ENCODE measurements at regions not wholly inside any gene's neighbourhood (a gene's known extent, or its start where the extent isn't known, plus 50 kb on each side); places are given as distances from the start of the nearest gene placed in this dataset.
"Not testable (repeated sequence)": the region's sequence is repeated elsewhere in the genome, so short reads cannot be mapped to it uniquely, and the experiment has no call there.

DNA sequence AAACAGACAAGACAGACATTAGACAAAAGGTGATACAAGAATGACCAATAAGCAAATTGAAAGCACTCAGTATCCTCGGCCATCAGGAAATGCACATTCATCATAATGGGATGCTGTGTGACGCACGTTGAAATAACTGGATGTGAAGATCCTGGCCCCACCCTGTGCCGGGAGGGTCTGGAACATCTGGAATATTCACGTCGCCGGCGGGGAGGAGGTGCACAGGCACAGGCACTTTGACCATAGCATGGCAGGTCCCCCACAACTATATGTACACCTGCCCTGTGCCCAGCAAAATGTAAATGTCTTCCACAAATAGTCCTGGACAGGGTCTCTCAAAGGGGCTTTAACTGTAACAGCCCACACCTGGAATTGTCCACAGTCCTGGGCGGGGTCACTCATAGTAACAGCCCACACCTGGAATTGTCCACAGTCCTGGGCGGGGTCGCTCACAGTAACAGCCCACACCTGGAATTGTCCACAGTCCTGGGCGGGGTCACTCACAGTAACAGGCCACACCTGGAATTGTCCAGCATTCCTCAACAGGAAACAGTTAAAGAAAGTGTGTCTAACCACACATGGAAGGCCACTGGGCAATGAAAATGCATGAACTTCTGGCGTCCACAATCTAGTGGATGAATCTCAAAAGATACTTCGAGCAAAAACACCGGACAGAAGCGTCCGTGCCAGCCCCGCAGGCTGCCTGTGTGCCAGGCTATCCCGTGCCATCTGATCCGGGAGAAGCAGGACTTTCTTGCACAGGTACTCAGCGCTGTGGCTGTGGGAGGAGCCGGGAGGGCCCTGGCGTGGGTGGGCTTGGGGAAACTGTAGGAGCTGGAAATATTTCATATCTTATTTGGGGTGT lies 113.4 kb downstream of the RTP5 start:
- DNase-seq (ENCODE audit: low read depth), result no peak

DNA sequence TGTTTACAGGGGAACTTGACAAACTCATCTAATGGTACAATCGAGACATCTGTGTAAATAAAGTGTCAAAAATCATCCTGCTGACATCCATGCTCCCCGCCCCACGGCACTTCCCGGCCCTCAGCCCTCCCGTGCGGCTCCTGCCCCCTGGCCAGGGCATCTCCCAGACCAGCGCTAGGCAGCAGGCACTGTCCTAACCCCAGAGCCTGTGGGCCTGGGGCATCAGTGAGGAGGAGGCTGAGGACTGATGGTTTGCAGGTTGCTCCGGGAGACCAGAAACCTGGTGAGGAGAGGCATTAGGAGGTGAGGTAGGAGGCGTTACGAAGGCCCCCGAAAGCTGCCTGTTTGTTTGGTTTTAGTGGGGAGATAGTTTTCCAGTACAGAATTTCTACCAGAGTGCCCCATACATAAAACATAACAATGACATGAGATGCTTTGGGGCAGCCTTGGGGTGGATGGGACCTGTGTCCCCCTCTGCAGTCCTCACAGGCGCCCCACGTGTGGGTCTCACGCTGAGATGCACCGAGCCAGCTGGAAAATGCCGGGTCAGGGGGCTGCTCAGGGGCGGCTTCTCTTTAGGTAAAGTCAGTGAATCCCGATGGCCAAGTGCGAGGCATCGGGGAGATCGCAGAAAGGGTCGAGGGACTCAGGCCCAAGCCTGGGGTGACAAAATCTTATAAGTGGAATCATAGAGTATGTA lies 114.2 kb downstream of the RTP5 start:
- DNase-seq (ENCODE audit: low read depth), result no peak

DNA sequence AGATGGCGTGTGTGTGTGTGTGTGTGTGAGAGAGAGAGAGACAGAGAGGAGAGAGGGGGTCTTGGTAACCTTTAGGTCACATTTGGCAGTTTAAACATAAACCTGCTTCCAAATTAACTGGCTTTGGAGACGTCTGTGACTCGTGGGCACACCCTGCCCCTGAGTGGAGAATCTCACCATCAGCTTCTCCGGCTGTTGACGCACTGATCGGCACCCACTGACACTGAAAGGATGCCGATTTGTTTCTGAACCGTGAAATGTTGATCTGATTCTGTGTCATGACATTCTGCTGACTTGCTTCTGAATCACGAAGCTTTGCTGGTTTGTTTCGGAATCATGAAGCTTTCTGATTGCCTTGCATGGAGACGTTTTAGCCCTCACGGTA lies 114.7 kb downstream of the RTP5 start:
- no peak for DNase-seq (ENCODE audit: low read depth)

DNA sequence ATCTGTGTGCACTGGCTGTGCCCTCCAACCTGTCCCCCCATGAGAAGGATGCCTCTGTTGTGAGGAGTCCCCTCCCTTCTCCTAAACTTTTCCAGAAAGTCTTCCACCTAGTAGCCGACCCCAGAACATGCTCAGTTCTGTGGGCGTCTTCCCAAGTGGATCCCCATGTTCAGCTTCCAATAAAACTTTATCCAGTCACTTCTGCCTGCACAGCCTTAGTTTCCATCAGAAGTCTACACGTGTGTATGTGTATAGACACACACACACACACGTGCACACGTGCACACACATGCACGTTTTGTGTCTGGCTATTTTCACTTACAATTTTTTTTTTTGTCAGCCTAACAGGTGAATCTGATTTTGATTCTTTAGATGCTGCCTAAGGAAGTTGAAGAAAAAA lies 115.1 kb downstream of the RTP5 start:
- no peak for DNase-seq (ENCODE audit: low read depth)

DNA sequence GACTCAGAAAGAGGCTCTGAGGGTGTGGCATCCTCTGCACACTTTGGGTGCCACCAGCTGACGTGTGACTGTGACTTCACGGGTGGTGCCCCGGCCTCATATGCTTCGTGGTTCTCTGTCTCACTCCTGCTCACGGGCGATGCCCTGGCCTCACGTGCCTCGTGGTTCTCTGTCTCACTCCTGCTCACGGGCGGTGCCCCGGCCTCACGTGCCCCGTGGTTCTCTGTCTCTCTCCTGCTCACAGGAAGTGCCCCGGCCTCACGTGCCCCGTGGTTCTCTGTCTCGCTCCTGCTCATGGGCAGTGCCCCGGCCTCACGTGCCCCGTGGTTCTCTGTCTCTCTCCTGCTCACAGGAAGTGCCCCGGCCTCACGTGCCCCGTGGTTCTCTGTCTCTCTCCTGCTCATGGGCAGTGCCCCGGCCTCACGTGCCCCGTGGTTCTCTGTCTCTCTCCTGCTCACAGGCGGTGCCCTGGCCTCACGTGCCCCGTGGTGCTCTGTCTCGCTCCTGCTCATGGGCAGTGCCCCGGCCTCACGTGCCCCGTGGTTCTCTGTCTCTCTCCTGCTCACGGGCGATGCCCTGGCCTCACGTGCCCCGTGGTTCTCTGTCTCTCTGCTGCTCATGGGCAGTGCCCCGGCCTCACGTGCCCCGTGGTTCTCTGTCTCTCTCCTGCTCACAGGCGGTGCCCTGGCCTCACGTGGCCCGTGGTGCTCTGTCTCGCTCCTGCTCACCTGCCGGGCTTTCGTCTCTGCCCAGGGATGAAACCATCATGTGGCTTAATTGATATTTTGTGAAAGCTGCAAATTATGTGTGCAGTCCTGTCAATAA lies 115.8 kb downstream of the RTP5 start:
- DNase-seq (ENCODE audit: low read depth), result not testable (repeated sequence)

DNA sequence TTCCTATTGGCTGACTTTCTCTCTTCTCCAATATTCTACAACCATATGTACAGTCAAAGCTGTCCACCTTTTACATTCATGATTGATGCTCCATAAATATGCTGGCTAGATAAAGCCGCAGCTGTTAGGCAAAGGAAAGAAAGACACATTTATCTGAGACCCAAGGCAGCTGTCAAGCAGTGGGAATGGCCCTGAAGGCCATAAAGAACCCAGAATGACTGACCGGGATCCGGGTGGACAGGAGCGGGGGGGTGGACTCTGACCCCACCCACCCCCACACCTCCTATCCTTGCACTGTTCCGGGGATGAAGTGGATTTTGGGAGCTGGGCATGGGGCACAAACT lies 116.4 kb downstream of the RTP5 start:
- no peak for DNase-seq (ENCODE audit: low read depth)

DNA sequence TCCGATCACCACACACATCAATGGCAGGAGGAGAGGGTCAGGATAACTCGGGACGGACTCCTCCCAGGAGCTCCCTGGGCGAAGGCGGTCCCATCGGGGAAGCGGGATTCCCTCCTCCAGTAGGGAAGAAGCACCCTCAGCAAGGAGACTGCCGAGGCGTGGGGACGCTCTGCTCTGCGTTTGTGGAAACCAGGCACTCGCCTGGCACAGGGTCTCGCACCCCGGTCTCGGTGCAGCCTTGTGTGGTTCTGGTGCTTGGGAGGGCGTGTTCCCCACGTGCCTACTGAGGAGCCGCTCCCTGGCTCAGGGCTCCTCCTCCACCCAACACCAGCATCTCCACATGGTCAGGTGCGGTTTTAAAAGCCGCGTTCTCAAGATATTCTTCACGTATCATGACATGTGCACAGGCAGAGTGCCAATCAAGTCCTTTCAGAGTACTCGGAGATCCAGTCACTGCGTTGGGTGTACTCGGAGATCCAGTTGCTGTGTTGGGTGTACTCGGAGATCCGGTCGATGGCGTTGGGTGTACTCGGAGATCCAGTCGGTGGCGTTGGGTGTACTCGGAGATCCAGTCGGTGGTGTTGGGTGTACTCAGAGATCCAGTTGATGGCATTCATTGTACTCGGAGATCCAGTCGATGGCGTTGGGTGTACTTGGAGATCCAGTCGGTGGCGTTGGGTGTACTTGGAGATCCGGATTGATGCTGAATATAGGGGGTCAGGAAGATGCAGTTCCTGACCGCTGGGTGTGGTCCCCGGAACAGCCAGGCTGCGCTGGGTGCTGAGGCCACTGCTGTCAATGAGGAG lies 117.5 kb downstream of the RTP5 start:
- no peak for DNase-seq (ENCODE audit: low read depth)

DNA sequence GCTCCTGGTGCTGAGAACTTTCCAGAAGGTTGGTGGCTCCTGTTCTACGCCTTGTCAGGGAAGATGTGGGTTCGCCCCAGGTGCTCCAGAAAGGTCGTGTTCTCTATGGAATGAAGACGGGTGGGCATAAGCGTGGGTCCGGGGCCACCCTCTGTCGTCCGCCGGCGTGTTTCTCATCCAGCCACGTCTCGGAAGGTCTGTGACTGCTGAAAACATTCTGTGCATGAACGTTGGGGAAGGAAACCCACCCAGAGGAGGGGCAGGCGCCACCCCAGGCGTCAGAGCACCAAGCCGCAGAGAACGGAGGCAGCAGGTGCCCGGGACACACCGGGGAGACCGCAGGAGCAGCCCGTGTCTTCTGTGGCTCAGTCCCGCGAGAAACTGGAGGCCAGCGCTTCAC lies 118.2 kb downstream of the RTP5 start:
- no peak for DNase-seq (ENCODE audit: low read depth)

DNA sequence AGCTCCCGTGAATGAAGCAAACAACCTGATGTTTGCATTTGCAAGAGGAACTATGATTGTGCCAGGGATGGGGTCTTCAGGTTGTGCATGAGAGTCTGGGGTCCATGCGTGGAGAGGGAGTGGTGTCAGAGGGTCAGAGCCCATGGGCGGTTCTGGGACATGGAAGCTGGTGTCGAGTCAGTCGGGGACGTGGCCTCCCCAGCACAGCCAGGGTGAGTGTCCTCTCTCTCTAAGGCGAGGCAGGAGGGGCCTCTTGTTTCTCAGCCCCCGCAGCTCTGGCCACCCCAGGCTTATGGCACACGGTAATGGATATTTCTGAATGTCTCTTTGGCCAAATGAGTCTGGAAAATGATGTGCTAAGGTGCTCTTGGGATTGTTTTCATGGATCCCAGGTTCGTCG lies 118.6 kb downstream of the RTP5 start:
- no peak for DNase-seq (ENCODE audit: low read depth)

DNA sequence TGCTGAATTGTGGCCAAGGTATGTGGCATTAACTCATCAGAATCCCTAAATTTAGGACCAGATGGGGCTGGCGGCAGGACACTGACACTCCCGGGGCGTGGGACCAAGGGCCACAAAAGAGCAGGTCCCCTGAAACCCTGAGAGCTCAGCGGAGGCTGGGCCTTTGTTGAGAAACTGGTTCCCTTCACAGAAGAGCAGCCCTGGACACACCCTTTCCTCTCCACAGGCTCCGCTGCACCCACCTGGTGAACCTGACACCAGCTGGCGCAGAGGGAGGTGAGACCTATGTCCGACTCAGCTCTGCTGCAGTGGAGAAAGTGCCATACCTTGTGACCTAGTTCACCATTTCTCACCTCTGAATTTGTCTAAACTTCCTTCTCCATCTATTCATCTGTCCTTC lies 119.5 kb downstream of the RTP5 start:
- no peak for DNase-seq (ENCODE audit: low read depth)

DNA sequence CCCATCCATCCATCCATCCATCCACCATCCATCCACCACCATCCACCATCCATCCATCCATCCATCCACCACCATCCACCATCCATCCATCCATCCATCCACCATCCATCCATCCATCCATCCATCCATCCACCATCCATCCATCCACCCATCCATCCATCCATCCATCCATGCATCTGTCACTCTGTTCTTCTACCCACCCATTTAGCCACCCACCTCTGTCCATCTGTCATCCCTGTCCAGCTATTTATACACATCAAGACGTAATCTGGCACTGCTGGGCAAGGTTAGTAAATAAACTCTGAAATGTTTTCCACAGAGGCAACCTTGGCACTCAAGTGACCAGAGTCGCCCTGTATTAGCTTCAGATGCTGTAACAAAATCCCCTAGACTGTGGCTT lies 120.9 kb downstream of the RTP5 start:
- DNase-seq (ENCODE audit: low read depth), result no peak

DNA sequence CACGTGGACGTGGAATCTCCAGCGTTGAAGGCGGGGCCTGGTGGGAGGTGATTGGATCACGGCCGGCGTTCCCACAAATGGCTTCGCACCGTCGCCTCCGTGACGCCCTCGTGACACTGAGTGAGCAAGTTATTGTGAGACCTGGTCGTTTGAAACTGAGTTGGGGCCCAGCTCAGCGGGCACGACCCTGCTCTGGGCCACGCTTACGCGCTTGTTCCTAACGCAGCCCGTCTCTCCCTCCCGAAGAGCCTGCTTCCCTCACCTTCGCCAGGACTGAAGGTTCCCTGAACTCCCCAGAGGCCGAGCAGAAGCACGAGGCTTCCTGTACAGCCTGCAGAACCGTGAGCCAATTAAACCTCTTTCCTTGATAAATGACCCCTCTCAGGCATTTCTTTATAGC lies 121.8 kb downstream of the RTP5 start:
- no peak for DNase-seq (ENCODE audit: low read depth)

DNA sequence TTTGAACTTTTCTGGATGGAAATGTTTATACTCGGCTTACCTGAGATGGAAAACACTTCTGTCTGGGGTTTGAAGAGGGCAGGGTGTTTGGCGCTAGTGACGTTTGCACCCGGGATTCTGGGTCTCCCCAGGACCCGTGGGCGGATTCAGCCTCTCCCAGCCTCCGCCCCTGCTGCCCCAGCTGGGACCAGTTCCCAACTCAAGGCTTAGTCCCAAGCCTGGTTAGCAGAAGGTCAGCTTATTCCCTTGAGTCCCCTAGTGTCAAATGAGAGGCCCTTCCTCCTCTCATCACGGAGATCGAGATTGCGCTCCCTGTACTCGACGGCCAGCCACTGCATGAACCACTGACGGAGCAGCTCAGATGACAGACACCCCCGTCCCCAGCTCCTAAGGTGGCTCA lies 123.2 kb downstream of the RTP5 start:
- no peak for DNase-seq (ENCODE audit: low read depth)

DNA sequence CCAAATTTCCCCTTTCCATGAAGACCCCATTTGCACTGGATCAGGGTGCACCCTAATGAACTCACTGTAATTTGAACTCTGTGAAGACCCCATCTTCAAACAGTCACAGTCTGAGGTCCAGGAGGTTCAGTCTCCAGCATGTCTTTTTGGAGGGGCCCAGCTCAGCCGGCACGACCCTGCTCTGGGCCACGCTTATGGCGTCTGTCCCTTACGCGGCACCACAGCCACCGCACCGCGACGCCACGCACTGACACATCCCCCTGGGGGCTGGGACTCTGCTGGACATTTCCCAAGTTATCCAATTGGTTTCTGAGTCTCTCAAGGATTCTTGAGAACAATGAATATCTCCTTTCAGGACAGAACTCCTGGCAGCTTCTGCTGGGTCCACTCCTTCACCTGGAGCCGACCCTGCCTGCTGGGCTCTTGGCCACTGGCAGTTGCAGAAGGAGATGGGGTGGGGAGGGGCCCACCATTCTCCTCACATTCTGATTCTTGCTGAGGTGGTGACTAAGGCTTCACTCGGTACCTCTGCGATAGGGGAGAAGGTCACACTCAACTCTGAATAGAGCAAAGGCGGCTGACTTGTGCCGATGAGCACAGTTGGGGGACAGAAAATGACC lies 124.0 kb downstream of the RTP5 start:
- no peak for DNase-seq (ENCODE audit: low read depth)

DNA sequence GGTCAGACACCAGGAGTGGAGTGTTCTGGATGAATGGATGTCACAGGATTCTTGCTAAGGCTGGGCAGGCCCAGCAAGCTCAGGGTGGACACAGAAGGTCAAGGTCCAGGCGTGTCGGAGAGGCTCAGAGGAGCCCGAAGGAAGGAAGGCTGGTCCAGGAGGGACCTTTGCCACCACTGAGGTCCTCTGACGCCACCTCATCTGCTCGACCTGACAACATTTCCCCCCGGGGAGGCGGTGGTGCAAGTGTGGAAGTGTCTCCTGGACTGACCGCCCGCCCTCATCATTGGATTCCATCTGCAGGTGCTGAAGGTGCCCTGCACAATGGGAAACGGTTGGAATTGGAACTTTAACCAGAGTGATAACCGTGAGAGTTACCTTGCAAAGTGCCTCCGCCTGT lies 124.6 kb downstream of the RTP5 start:
- no peak for DNase-seq (ENCODE audit: low read depth)

DNA sequence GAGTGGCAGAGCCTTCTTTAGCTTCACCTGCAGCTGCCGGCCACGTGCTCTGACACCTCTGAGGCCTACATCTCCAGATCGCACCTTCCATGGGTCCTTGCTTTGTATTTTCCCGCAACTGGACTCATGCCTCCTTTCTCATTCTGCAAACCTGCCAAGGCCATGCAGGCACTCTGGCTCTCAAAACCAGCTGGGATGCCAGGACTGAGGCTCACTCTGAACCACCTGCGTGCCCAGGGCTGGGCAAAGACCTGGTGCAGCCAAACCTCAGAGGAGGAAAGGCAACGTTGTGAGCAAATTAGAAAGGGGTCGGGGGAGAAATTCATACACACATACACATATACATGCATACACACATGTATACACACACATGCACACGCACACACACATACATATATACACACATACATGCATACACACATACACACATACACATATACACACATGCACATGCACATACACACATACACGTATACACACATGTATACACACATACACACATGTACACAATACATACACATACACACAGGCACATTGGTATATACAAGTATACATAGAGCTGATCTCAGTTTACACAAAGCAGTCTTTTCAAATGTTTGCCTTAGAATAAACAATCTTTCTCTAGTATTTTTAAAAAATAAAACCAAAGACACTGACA lies 125.2 kb downstream of the RTP5 start:
- DNase-seq (ENCODE audit: low read depth), result no peak

DNA sequence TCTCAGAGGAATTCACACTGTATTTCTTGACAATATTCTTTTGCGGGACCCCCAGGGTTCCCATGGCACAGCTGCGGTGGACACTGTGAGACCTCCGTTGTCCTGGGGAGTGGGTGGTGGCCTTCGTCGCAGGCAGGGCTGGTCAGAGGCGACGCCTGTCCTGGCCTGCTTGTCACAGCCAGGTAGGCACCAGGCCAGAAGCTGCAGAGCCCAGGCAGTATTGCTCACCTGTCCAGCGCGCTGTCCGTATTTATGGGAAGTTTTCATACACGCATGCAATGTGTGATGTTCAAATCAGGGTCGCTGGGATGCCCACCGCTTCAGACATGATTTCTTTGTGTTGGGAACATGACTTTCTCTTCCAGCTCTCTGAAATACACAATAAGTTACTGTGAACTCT lies 126.6 kb downstream of the RTP5 start:
- DNase-seq (ENCODE audit: low read depth), result no peak

DNA sequence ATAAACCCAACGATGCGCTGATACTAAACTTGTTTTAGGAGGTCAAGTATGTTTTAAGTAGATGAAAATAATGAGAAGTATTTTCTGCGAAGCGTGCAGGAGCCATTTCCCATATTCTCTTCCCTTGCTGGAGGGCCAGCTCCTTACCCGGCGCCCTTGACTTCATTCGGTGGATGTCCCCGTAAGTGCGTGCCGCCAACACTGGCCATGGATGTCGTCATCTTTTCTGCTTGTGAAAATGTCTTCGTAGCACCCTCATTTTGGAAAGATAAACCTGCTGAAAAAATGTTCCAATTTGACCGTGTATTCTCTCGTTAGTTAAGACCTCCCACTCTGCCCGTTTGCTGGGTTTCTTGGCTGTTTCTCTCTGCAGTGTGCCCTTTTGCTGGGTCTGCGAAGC lies 127.5 kb downstream of the RTP5 start:
- no peak for DNase-seq (ENCODE audit: low read depth)

DNA sequence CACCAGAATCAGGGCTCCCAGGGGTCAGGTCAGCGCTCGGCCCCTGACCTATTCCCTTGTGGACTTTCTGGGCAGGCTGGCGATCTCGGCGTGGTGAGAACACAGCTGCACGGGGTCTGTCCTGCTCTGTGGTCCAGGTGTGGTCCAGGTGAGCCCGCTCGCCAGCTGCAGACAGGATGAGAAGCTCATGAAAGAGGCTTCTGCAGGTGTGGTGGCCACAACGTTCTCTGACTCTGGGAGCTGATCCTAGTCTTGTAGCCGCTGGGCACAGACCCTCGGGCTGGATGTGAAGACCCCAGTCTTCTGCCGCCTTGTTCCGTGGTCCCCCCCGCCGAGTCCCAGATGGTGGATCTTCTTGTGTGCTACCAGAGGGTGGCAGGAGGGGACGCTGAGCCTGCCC lies 129.7 kb downstream of the RTP5 start:
- DNase-seq (ENCODE audit: low read depth), result no peak

DNA sequence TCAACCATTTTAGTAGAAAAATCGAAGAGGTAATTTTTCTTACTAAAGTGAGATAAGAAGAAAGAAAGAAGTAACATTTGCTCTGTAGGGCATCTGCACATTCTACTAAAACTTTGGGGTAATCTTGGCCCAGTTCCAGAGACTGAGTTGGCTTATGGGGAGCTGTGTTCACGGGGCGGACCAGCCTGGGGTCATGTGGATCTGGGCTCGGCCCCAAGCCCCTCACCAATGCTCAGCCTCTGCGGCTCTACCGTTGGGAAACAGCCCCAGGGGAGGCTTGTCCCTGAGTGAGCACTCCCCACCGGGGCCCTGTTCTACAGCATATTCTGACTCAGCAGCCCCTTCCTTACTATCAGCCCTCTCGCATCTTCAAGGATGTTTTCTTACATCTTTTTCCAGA lies 132.3 kb downstream of the RTP5 start:
- no peak for DNase-seq (ENCODE audit: low read depth)

DNA sequence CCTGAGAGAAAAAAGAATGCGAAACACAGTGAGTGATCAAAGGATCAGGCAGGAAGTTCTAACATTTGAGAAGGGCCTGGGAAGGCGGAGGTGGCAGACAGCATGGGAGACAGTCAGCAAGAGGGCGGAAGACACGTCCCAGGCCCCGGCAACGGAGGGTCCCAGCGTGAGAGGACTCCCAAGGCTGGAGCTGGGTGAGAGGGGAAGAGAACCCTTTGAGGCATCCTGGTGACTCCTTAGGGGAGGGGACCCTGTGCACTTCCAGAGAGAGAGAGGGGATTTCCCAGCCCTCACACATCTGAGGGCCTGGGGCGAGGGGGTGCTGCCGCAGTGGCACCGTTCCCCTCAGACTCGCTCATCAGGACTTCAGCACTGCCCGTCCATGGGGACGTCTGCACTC lies 133.4 kb downstream of the RTP5 start:
- DNase-seq (ENCODE audit: low read depth), result no peak

All from stimulated activated CD8-positive, alpha-beta memory T cell treated with anti-CD3 and anti-CD28 coated beads, Interleukin-15, amount 100 ng/mL, for 24 hours (primary cell).